HUES6 (cell line): ENCODE measurements at regions not wholly inside any gene's neighbourhood (a gene's known extent, or its start where the extent isn't known, plus 50 kb on each side); places are given as distances from the start of the nearest gene placed in this dataset.
"Not testable (repeated sequence)": the region's sequence is repeated elsewhere in the genome, so short reads cannot be mapped to it uniquely, and the experiment has no call there.

Experiments
- H3K27ac ChIP-seq: 2 replicates; pipeline ENCODE4 v1.7.0; 2013; ENCODE audit warnings: low read depth, mild to moderate bottlenecking, low read length, inconsistent platforms
- H3K27me3 ChIP-seq: 2 replicates; pipeline ENCODE4 v1.6.1; 2013; ENCODE audit warnings: low read length; ENCODE audit not compliant: control insufficient read depth, insufficient read depth
- H3K36me3 ChIP-seq: 2 replicates; pipeline ENCODE4 v1.6.1; 2013; ENCODE audit warnings: low read length; ENCODE audit not compliant: control insufficient read depth, insufficient read depth
- H3K4me1 ChIP-seq: 2 replicates; pipeline ENCODE4 v1.6.1; 2013; ENCODE audit warnings: low read length; ENCODE audit not compliant: control insufficient read depth, insufficient read depth
- H3K4me3 ChIP-seq: 2 replicates; pipeline ENCODE4 v1.5.1; 2013; ENCODE audit warnings: low read depth, low read length
- H3K9ac ChIP-seq: one replicate; pipeline ENCODE4 v1.6.1; 2013; ENCODE audit warnings: mild to moderate bottlenecking, low read length
- H3K9me3 ChIP-seq: 2 replicates; pipeline ENCODE4 v1.6.1; 2013; ENCODE audit warnings: low read depth, low read length; ENCODE audit not compliant: control insufficient read depth, insufficient read depth

DNA sequence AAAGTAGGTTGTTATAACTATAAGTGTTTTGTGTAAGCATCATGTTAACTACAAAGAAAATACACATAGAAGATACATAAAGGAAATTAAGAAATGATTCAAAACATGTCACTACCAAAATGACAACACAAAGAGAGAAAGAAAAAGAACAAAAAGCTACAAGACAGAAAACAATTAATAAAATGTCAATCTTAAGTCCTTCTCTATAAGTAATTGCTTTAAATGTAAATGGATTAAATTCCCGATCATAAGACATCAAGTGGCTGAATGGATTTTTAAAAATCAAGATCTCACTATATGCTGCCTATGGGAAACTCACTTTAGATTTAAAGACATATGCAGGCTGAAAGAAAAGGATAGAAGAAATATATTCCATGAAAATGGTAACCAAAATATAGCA lies 232.3 kb upstream of the NFIA start:
- H3K9me3 ChIP-seq: peaks cover 22% of the 10 kb centered on the region
- no peak overlapping the region for H3K9ac ChIP-seq
- H3K36me3 ChIP-seq: peaks cover 5% of the 10 kb centered on the region; the same call in 1 of the 2 replicates
- peaks cover 11% of the 10 kb centered on the region for H3K4me1 ChIP-seq
- H3K27ac ChIP-seq: peak overlapping the region; percentile 81; the same call in 1 of the 2 replicates
- no peak overlapping the region for H3K4me3 ChIP-seq
- H3K27me3 ChIP-seq: no peaks in the 10 kb centered on the region

GRCh38 chr1:60849401-60849800 lies 233.0 kb upstream of the NFIA start:
- Histone ChIP-seq H3K27ac (peak overlapping the region; percentile 81), H3K9me3 (peaks cover 22% of the 10 kb centered on the region), H3K4me3 (no peak overlapping the region), H3K9ac (no peak overlapping the region), H3K4me1 (peaks cover 11% of the 10 kb centered on the region), H3K36me3 (peaks cover 5% of the 10 kb centered on the region; the same call in 1 of the 2 replicates), H3K27me3 (no peaks in the 10 kb centered on the region)

DNA sequence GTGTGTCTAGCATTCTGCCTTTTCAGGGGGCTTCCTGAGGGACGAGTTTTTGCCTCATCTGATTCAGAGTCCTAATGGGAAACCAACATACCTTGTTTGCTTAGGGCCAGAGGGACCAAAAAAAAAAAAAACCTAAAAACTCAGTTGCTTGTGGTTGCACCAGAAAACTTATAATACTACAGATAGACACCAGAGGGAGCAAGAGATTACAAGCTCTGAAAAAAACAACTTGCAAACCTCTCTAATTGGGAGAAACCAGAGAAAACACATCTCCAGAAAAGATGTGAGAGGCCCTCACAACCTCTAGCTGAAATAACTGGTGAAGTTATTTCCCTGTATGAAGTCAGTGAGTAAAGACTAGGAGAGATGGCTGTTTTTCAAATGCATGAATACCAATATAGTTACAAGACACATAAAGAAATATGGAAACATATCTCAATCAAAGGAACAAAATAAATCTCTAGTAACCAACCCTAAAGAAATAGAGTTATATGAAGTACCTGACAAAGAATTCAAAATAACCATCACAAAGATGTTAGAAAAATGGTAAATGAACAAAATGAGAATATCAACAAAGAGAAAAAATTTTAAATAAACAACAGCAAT lies 233.7 kb upstream of the NFIA start:
- H3K4me3 ChIP-seq: no peak overlapping the region
- no peak overlapping the region for H3K9ac ChIP-seq
- H3K9me3 ChIP-seq: peaks cover 22% of the 10 kb centered on the region
- peaks cover 5% of the 10 kb centered on the region; the same call in 1 of the 2 replicates for H3K36me3 ChIP-seq
- H3K27ac ChIP-seq: peak overlapping the region; percentile 81
- H3K4me1 ChIP-seq: peaks cover 11% of the 10 kb centered on the region
- no peaks in the 10 kb centered on the region for H3K27me3 ChIP-seq

GRCh38 chr1:60847855-60848582 lies 234.3 kb upstream of the NFIA start:
- Histone ChIP-seq H3K4me1 (peaks cover 11% of the 10 kb centered on the region), H3K4me3 (no peak overlapping the region), H3K9ac (no peak overlapping the region)

DNA sequence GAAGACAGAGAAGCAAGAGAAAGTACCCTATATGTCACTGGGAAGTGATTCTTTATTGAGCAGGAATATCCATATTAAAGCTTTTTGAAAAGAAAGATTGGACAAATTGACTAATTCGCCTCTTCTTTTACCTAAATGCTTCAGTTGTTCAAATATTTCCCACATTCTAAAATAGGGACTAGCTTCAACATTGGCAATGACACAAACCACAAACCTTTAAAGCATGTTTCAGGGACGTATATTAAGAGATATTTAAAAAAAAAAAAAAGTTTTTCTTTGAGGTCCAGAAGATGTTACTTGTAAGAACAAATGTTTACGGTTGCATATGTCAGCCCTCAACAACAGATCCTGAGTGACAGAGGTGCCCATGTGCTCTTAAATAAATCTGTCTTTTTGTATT lies 235.0 kb upstream of the NFIA start:
- Histone ChIP-seq H3K27ac (no peak overlapping the region), H3K9me3 (peaks cover 21% of the 10 kb centered on the region), H3K9ac (no peak overlapping the region), H3K4me1 (peaks cover 11% of the 10 kb centered on the region), H3K4me3 (no peak overlapping the region), H3K36me3 (peaks cover 5% of the 10 kb centered on the region; the same call in 1 of the 2 replicates), H3K27me3 (no peaks in the 10 kb centered on the region)

More at GRCh38 chr1:60847855-60848582, 234.3 kb upstream of the NFIA start:
- peak overlapping the region; percentile 7; the same call in 1 of the 2 replicates for H3K27ac ChIP-seq
- no peaks in the 10 kb centered on the region for H3K27me3 ChIP-seq
- peaks cover 5% of the 10 kb centered on the region; the same call in 1 of the 2 replicates for H3K36me3 ChIP-seq
- H3K9me3 ChIP-seq: peaks cover 22% of the 10 kb centered on the region

GRCh38 chr1:60845659-60846058 lies 236.7 kb upstream of the NFIA start:
- not testable (repeated sequence) for H3K9ac ChIP-seq

GRCh38 chr1:60842304-60842703 lies 240.1 kb upstream of the NFIA start:
- Histone ChIP-seq H3K27me3 (no peaks in the 10 kb centered on the region), H3K36me3 (no peaks in the 10 kb centered on the region), H3K27ac (no peak overlapping the region), H3K9ac (no peak overlapping the region), H3K9me3 (peaks cover 7% of the 10 kb centered on the region; the same call in 1 of the 2 replicates), H3K4me1 (no peaks in the 10 kb centered on the region), H3K4me3 (no peak overlapping the region)

More at GRCh38 chr1:60845659-60846058, 236.7 kb upstream of the NFIA start:
- H3K9me3 ChIP-seq: peaks cover 12% of the 10 kb centered on the region
- H3K27ac ChIP-seq, H3K4me3 ChIP-seq, H3K27me3 ChIP-seq, H3K36me3 ChIP-seq: not testable (repeated sequence)
- H3K4me1 ChIP-seq: peaks cover 11% of the 10 kb centered on the region

- H3K4me1 ChIP-seq: no peaks in the 10 kb centered on the region
- H3K36me3 ChIP-seq: no peaks in the 10 kb centered on the region
- no peaks in the 10 kb centered on the region for H3K27me3 ChIP-seq
- H3K27ac ChIP-seq: no peak overlapping the region
- H3K9ac ChIP-seq: no peak overlapping the region
- H3K9me3 ChIP-seq: peaks cover 7% of the 10 kb centered on the region; the same call in 1 of the 2 replicates
- no peak overlapping the region for H3K4me3 ChIP-seq
Observed at GRCh38 chr1:60841116-60842046, 241.0 kb upstream of the NFIA start.

- H3K9me3 ChIP-seq, H3K27me3 ChIP-seq, H3K27ac ChIP-seq, H3K36me3 ChIP-seq, H3K4me1 ChIP-seq, H3K4me3 ChIP-seq, H3K9ac ChIP-seq: not testable (repeated sequence)
Observed at GRCh38 chr1:60840476-60840875, 241.9 kb upstream of the NFIA start.

GRCh38 chr1:60835649-60836048 lies 246.7 kb upstream of the NFIA start:
- Histone ChIP-seq H3K9ac (no peak overlapping the region), H3K4me3 (no peak overlapping the region), H3K36me3 (no peaks in the 10 kb centered on the region), H3K4me1 (peaks cover 7% of the 10 kb centered on the region), H3K27ac (no peak overlapping the region), H3K27me3 (no peaks in the 10 kb centered on the region), H3K9me3 (no peaks in the 10 kb centered on the region)
